Fibroblast of gingiva (primary cell): ENCODE measurements at regions not wholly inside any gene's neighbourhood (a gene's known extent, or its start where the extent isn't known, plus 50 kb on each side); places are given as distances from the start of the nearest gene placed in this dataset.

Experiments
- DNase-seq: peaks from one replicate; pipeline ENCODE4 v3.0.0-alpha.2; 2011; ENCODE audit warnings: low read depth

GRCh38 chr1:181430015-181430885, 53.1 kb upstream of the CACNA1E start:
- DNase-seq: no peak
